Stomach (tissue), 4 donors: ENCODE measurements at regions not wholly inside any gene's neighbourhood (a gene's known extent, or its start where the extent isn't known, plus 50 kb on each side); places are given as distances from the start of the nearest gene placed in this dataset.

ENCODE experiments used
- POLR2A ChIP-seq, 4 donors: fragments of 450-650 bp; IDR thresholded peaks; one replicate each; pipeline ENCODE4 v1.6.1; 2016; ENCODE audit warnings: antibody characterized with exemption in 4 of 4, control low read depth in 2 of 4, mild to moderate bottlenecking in 1 of 4, moderate library complexity in 1 of 4
- TF ChIP-seq, protein P1 (sequence below), 7 experiments: fragments of 450-650 bp in 4 of 7; fragments of 200-600 bp in 3 of 7; sonication (generic) in 3 of 7; IDR thresholded peaks; one replicate each; pipeline ENCODE4 v1.5.1; 2016 to 2019; ENCODE audit warnings: antibody characterized with exemption in 7 of 7, control low read depth in 2 of 7, mild to moderate bottlenecking in 1 of 7

DNA sequence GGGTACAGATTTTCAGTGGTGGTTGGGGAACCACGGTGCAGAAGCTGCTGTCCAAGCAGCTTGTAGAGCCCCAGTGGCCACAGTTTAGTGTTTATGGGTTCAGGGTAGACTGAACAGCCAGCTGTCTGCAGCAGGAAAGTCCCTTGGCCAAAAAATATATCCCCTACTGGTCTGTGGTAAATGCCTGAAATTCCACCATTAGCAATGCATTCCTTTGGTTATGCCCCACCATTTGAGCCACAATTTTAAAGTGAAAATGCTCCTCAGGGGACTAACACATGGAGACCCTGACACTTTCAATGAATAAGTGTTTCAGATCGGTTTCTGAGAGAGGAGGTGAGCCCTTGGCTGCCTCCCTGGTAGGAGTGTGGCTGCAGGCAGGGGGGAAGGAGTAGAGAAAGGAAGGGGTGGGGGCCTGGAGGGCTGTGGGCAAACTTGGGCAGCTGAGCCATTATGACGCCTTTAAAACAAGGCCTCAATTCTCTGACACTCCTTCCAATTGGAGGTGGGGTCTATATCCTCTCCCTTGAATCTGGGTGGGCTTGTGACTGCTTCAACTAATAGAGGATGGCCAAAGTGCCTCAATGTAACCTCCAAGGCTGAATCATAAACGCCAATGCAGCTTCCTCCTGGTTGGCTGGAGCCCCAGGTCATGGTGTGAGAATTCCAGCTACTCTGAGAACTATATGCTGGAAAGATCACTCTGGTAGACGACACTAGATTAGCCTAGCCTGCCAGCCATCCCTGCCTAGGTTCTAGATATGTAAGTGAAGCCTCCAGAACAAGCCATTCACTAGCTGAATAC, 75.8 kb upstream of the ATP6AP2 start:
- TF ChIP-seq, protein P1, sequence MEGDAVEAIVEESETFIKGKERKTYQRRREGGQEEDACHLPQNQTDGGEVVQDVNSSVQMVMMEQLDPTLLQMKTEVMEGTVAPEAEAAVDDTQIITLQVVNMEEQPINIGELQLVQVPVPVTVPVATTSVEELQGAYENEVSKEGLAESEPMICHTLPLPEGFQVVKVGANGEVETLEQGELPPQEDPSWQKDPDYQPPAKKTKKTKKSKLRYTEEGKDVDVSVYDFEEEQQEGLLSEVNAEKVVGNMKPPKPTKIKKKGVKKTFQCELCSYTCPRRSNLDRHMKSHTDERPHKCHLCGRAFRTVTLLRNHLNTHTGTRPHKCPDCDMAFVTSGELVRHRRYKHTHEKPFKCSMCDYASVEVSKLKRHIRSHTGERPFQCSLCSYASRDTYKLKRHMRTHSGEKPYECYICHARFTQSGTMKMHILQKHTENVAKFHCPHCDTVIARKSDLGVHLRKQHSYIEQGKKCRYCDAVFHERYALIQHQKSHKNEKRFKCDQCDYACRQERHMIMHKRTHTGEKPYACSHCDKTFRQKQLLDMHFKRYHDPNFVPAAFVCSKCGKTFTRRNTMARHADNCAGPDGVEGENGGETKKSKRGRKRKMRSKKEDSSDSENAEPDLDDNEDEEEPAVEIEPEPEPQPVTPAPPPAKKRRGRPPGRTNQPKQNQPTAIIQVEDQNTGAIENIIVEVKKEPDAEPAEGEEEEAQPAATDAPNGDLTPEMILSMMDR (IDR thresholded peaks at IDR 0.05) = no peak
- TF ChIP-seq POLR2A (IDR thresholded peaks at IDR 0.05) = no peak
